GM13976 (cell line): ENCODE measurements at regions not wholly inside any gene's neighbourhood (a gene's known extent, or its start where the extent isn't known, plus 50 kb on each side); places are given as distances from the start of the nearest gene placed in this dataset.
"Not testable (repeated sequence)": the region's sequence is repeated elsewhere in the genome, so short reads cannot be mapped to it uniquely, and the experiment has no call there.

Experiments used
- DNase-seq: peaks from one replicate; pipeline ENCODE4 v3.0.0; 2012; ENCODE audit warnings: low spot score
- CTCF ChIP-seq: IDR thresholded peaks from 2 replicates; pipeline ENCODE4 v1.5.1; 2012; ENCODE audit warnings: borderline replicate concordance, mild to moderate bottlenecking; ENCODE audit not compliant: insufficient read depth; ENCODE audit errors: extremely low read depth, missing control alignments, control extremely low read depth
- in situ Hi-C: fragments of 300-500 bp; cut with MboI; formaldehyde crosslinking; loops from one replicate; pipeline ENCODE4 v1.12.0; 2022; ENCODE audit warnings: low sequenced_read_pairs, mixed read lengths, inconsistent platforms; ENCODE audit not compliant: unreplicated experiment

GRCh38 chr2:18971069-18971378 lies 381.7 kb upstream of the NT5C1B start:
- DNase-seq, result no peak
- in situ Hi-C loops, result no loop called here
- TF ChIP-seq CTCF, result no peak

- in situ Hi-C loops, result no loop called here
- no peak for TF ChIP-seq CTCF
- no peak for DNase-seq
Observed at GRCh38 chr2:18966131-18966530, 376.8 kb upstream of the NT5C1B start.

- DNase-seq, in situ Hi-C loops: not testable (repeated sequence)
Observed at GRCh38 chr2:18963739-18964256, 374.4 kb upstream of the NT5C1B start.

GRCh38 chr2:18961991-18962421 lies 372.6 kb upstream of the NT5C1B start:
- in situ Hi-C loops, result no loop called here
- no peak for TF ChIP-seq CTCF
- no peak for DNase-seq

GRCh38 chr2:18959952-18960717 lies 370.8 kb upstream of the NT5C1B start:
- no peak for DNase-seq
- TF ChIP-seq CTCF, result no peak
- in situ Hi-C loops, result no loop called here

GRCh38 chr2:18959200-18959599 lies 369.8 kb upstream of the NT5C1B start:
- in situ Hi-C loops, result no loop called here
- no peak for TF ChIP-seq CTCF
- no peak for DNase-seq

GRCh38 chr2:18957909-18958308 lies 368.5 kb upstream of the NT5C1B start:
- in situ Hi-C loops, result no loop called here
- no peak for DNase-seq
- TF ChIP-seq CTCF, result no peak
